ENCODE measurements at regions not wholly inside any gene's neighbourhood (a gene's known extent, or its start where the extent isn't known, plus 50 kb on each side); places are given as distances from the start of the nearest gene placed in this dataset.

DNA sequence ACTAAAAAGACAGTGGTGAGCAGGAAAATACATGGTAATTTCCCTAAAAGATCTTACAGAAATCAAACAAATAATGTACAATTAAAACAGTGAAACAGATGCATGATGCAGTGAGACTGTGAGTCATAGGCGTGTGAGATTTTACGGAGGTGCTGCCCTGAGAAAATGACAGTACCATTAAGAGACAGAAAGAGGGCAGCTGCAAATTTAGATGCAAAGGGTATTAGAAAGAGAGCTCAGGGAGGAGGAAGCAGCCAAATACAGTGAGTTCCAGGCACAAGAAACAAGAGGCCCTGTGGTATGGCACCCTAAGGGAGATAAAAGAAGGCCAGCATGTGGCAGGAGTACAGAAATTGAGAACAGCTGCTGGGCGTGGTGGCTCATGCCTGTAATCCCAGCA, 88.5 kb upstream of the FIBIN start:
- H3K27me3 ChIP-seq: no peaks in the 10 kb centered on the region
- H3K4me1 ChIP-seq: no peaks in the 10 kb centered on the region
- H3K36me3 ChIP-seq: no peaks in the 10 kb centered on the region
- H3K9me3 ChIP-seq: no peaks in the 10 kb centered on the region
- DNase-seq (no peak), ATAC-seq (no peak)
- 78 to 80% methylated on average over 3 of the region's 3 CpGs for WGBS, 2 donors
- H3K27ac ChIP-seq: no peak overlapping the region
- TF ChIP-seq, protein P1, sequence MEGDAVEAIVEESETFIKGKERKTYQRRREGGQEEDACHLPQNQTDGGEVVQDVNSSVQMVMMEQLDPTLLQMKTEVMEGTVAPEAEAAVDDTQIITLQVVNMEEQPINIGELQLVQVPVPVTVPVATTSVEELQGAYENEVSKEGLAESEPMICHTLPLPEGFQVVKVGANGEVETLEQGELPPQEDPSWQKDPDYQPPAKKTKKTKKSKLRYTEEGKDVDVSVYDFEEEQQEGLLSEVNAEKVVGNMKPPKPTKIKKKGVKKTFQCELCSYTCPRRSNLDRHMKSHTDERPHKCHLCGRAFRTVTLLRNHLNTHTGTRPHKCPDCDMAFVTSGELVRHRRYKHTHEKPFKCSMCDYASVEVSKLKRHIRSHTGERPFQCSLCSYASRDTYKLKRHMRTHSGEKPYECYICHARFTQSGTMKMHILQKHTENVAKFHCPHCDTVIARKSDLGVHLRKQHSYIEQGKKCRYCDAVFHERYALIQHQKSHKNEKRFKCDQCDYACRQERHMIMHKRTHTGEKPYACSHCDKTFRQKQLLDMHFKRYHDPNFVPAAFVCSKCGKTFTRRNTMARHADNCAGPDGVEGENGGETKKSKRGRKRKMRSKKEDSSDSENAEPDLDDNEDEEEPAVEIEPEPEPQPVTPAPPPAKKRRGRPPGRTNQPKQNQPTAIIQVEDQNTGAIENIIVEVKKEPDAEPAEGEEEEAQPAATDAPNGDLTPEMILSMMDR (IDR thresholded peaks at IDR 0.05): no peak
- intact Hi-C loops (cut with DNase I): no loop called here
- no peak overlapping the region for H3K4me3 ChIP-seq

DNA sequence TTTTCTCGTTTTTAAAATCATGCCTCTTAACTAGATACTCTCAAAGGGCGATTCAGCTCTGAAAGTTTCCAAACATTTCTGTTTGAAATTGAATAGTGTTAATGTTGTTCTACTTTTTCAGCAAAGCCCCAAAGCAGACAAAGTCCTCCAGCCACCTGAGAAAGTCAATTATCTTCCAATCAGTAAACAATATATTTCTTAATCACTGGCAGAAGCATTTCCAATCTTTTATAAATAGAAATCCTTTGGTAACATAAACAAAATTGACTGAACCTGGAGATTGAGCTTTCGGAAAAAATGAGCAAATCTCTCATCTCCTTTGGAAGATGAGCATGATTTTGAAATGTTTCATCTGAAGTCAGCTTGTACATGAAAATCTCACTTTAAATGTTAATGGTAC, 84.4 kb upstream of the FIBIN start:
- 64 to 76% methylated on average over 3 of the region's 3 CpGs for WGBS, 2 donors
- TF ChIP-seq, protein P1 (IDR thresholded peaks at IDR 0.05): no peak

DNA sequence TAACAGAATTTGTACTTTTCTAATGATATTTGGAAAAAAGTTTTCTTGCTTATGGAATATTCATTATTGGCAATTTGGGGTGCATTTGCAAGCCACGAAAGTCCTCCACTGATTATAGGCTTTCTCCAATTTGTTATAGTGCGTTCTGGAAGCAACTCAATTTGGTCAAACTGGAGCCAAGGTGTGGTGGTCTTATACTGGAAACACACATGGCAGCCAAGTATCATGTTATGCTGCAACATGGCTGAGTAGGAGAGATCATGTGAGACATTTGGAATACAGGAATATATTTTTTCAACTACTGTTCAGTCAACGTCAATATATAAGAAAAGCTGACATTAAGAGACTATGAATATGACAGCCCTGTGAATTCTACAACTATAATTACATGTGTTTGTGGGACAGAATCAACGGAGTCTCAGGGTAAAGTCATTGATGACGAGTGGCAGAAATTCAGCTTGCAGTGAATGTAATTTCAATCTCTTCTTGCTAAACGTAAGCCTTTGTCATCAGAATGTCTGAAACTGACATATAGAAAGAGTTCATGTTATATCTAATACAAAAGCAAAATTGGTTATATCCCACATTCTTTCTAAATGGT, 83.8 kb upstream of the FIBIN start:
- 72 to 80% methylated on average over 6 of the region's 6 CpGs for WGBS, 2 donors
- TF ChIP-seq, protein P1 (IDR thresholded peaks at IDR 0.05): no peak
- intact Hi-C loops (cut with DNase I): no loop called here
- Histone ChIP-seq H3K27ac (no peak overlapping the region), H3K9me3 (no peaks in the 10 kb centered on the region), H3K36me3 (no peaks in the 10 kb centered on the region), H3K27me3 (no peaks in the 10 kb centered on the region), H3K4me3 (no peak overlapping the region), H3K4me1 (no peaks in the 10 kb centered on the region)
- DNase-seq (no peak), ATAC-seq (no peak)

More for the DNA sequence above, 84.4 kb upstream of the FIBIN start:
- intact Hi-C loops (cut with DNase I): no loop called here
- no peak overlapping the region for H3K4me3 ChIP-seq
- no peaks in the 10 kb centered on the region for H3K4me1 ChIP-seq
- H3K36me3 ChIP-seq: no peaks in the 10 kb centered on the region
- ATAC-seq: no peak
- H3K27me3 ChIP-seq: no peaks in the 10 kb centered on the region
- H3K27ac ChIP-seq: no peak overlapping the region
- no peaks in the 10 kb centered on the region for H3K9me3 ChIP-seq
- no peak for DNase-seq

DNA sequence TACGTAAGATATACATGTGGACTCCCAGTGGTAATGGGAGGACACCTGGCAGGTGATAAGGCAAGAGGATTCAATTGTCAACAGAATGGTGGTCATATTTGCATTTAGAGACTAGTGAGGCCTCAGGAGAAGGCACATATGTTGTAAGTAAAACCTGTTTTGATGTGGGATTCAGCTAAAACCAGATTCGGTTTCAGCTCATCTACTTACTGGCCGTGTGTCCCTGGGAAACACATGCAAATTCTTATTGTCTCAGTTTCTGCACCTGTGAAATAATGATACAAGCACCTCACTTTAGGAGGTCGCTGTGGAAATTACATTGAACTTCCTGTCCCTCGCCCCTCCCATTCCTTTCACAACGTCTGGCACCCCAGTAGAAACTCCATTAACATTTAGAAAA, 78.9 kb upstream of the FIBIN start:
- intact Hi-C loops (cut with DNase I): no loop called here
- Histone ChIP-seq H3K4me1 (no peaks in the 10 kb centered on the region), H3K9me3 (peaks cover 0 to 4% (median 0%) of the 10 kb centered on the region in 11 donors), H3K36me3 (no peaks in the 10 kb centered on the region), H3K27ac (peak overlapping the region in 1 of 10 donors; percentile 15), H3K4me3 (no peak overlapping the region), H3K27me3 (no peaks in the 10 kb centered on the region)
- ATAC-seq (no peak), DNase-seq (no peak)
- WGBS, 2 donors: 69% methylated on average over 6 of the region's 6 CpGs
- TF ChIP-seq, protein P1 (IDR thresholded peaks at IDR 0.05): no peak
